ENCODE measurements at regions not wholly inside any gene's neighbourhood (a gene's known extent, or its start where the extent isn't known, plus 50 kb on each side); places are given as distances from the start of the nearest gene placed in this dataset.
"Not testable (repeated sequence)": the region's sequence is repeated elsewhere in the genome, so short reads cannot be mapped to it uniquely, and the experiment has no call there.

- Histone ChIP-seq H3K27me3 (ENCODE audit: control insufficient read depth, insufficient read depth, low read length) (no peaks in the 10 kb centered on the region), H3K4me1 (ENCODE audit: control insufficient read depth, insufficient read depth, low read length) (peaks cover 15% of the 10 kb centered on the region), H3K4me3 (ENCODE audit: low read length) (no peak overlapping the region), H3K36me3 (ENCODE audit: control insufficient read depth, insufficient read depth, low read length) (no peaks in the 10 kb centered on the region), H3K9ac (ENCODE audit: low read length) (no peak overlapping the region), H3K27ac (ENCODE audit: low read depth, low read length) (no peak overlapping the region)
Measured at GRCh38 chr14:83975435-83975834, 1554.5 kb upstream of the FLRT2 start.

DNA sequence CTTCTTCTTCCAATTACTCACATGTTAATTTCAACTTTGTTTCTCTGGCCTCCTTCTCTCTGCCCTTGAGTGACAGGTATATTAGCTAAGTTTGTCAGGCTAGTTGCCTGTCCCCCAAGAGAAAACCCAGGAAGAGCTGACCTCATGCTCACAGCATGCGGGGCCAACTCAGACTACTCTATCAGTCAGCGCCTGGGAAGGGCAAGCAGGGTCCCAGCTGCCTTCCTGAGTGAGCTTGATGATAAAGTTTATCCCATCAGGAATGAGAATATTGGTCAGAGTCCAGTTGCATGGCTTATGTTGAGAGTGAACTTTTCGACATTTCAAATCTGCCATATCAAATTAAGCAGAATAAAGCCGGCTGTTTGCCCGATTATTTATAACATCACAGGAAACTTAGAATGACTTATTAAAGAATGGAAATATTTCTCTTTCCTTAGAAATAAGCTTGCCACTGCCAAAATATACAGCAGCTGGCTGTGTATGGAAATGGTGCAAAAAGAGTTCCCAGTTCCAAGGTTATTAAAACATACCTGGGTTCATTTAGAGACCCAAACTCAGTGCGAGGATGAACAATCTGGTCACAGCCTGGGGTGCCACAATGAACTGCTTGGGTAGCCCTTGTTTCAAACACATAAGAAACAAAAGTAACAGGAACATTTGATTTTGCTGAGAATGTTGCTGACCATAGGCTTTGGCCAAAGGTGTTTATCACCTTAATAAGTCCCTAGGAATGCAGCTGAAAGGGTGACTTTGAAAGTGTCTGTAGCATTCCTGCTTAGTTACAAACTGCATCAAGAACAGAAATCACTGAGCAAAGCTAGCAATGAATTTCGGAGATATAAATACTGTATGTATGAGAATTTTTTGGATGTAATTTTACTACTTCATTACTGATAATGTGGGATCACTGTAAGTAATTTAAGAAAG is 1553.8 kb upstream of the FLRT2 start:
- H3K27me3 ChIP-seq (ENCODE audit: control insufficient read depth, insufficient read depth, low read length), result no peaks in the 10 kb centered on the region
- H3K9ac ChIP-seq (ENCODE audit: low read length), result no peak overlapping the region
- peaks cover 15% of the 10 kb centered on the region for H3K4me1 ChIP-seq (ENCODE audit: control insufficient read depth, insufficient read depth, low read length)
- H3K4me3 ChIP-seq (ENCODE audit: low read length), result no peak overlapping the region
- no peaks in the 10 kb centered on the region for H3K36me3 ChIP-seq (ENCODE audit: control insufficient read depth, insufficient read depth, low read length)
- H3K27ac ChIP-seq (ENCODE audit: low read depth, low read length), result no peak overlapping the region

GRCh38 chr14:83977583-83977982 is 1552.4 kb upstream of the FLRT2 start:
- Histone ChIP-seq H3K9ac (ENCODE audit: low read length) (no peak overlapping the region), H3K4me1 (ENCODE audit: control insufficient read depth, insufficient read depth, low read length) (peaks cover 15% of the 10 kb centered on the region), H3K27ac (ENCODE audit: low read depth, low read length) (no peak overlapping the region), H3K27me3 (ENCODE audit: control insufficient read depth, insufficient read depth, low read length) (no peaks in the 10 kb centered on the region), H3K4me3 (ENCODE audit: low read length) (no peak overlapping the region), H3K36me3 (ENCODE audit: control insufficient read depth, insufficient read depth, low read length) (no peaks in the 10 kb centered on the region)

- not testable (repeated sequence) for H3K4me1 ChIP-seq (ENCODE audit: control insufficient read depth, insufficient read depth, low read length); H3K27ac ChIP-seq (ENCODE audit: low read depth, low read length)
Measured at GRCh38 chr14:83981676-83982258, 1548.2 kb upstream of the FLRT2 start.

GRCh38 chr14:83988275-83988674 is 1541.7 kb upstream of the FLRT2 start:
- Histone ChIP-seq H3K27ac (ENCODE audit: low read depth, low read length) (no peak overlapping the region), H3K27me3 (ENCODE audit: control insufficient read depth, insufficient read depth, low read length) (no peaks in the 10 kb centered on the region), H3K36me3 (ENCODE audit: control insufficient read depth, insufficient read depth, low read length) (no peaks in the 10 kb centered on the region), H3K4me1 (ENCODE audit: control insufficient read depth, insufficient read depth, low read length) (no peaks in the 10 kb centered on the region), H3K4me3 (ENCODE audit: low read length) (no peak overlapping the region), H3K9ac (ENCODE audit: low read length) (no peak overlapping the region)

More at GRCh38 chr14:83981676-83982258, 1548.2 kb upstream of the FLRT2 start:
- not testable (repeated sequence) for H3K27me3 ChIP-seq (ENCODE audit: control insufficient read depth, insufficient read depth, low read length); H3K4me3 ChIP-seq (ENCODE audit: low read length); H3K36me3 ChIP-seq (ENCODE audit: control insufficient read depth, insufficient read depth, low read length); H3K9ac ChIP-seq (ENCODE audit: low read length)

- no peaks in the 10 kb centered on the region for H3K4me1 ChIP-seq (ENCODE audit: control insufficient read depth, insufficient read depth, low read length)
- H3K36me3 ChIP-seq (ENCODE audit: control insufficient read depth, insufficient read depth, low read length), result no peaks in the 10 kb centered on the region
- no peaks in the 10 kb centered on the region for H3K27me3 ChIP-seq (ENCODE audit: control insufficient read depth, insufficient read depth, low read length)
- no peak overlapping the region for H3K27ac ChIP-seq (ENCODE audit: low read depth, low read length)
- H3K4me3 ChIP-seq (ENCODE audit: low read length), result no peak overlapping the region
- H3K9ac ChIP-seq (ENCODE audit: low read length), result no peak overlapping the region
Measured at GRCh38 chr14:83991666-83992065, 1538.3 kb upstream of the FLRT2 start.

DNA sequence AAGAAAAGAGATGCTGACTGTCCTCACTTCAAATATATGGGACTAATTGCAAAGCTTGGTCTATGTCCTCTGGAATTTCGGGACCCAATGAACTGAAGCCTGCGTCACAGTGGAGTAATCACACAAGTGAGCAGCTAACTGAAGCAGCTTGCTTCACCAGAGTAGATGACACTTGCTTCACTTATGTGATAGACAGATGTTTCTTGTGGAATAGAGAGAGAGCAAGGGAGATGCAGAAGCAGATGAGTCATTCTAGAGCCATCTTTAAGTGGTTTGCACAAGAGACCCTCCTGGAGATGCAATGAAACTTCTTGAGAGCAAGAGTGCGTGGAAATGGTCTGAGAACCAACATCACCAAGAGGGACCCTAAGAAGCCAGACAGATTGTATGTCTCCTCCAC is 1537.1 kb upstream of the FLRT2 start:
- no peak overlapping the region for H3K4me3 ChIP-seq (ENCODE audit: low read length)
- H3K9ac ChIP-seq (ENCODE audit: low read length), result no peak overlapping the region
- no peaks in the 10 kb centered on the region for H3K4me1 ChIP-seq (ENCODE audit: control insufficient read depth, insufficient read depth, low read length)
- no peaks in the 10 kb centered on the region for H3K27me3 ChIP-seq (ENCODE audit: control insufficient read depth, insufficient read depth, low read length)
- H3K27ac ChIP-seq (ENCODE audit: low read depth, low read length), result no peak overlapping the region
- no peaks in the 10 kb centered on the region for H3K36me3 ChIP-seq (ENCODE audit: control insufficient read depth, insufficient read depth, low read length)

DNA sequence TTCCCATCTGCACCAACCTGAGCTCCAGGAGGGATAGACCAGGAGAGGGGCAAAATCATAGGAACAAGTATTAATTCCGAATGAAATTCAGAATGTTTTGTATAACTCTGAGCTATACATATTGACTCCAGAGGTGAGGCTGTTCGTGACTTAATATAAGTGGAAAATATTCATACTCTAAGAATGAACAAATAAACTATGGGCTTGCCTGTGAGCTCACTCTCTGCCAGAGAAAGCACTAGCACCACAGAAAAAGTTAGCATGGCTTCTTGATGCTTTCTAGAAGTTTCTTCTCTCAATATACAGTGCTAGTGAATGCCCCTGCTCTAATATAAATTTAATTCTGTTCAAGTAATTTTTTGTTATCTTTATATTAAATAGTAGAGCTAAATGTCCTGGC is 1536.4 kb upstream of the FLRT2 start:
- H3K9ac ChIP-seq (ENCODE audit: low read length), result no peak overlapping the region
- no peaks in the 10 kb centered on the region for H3K27me3 ChIP-seq (ENCODE audit: control insufficient read depth, insufficient read depth, low read length)
- no peak overlapping the region for H3K27ac ChIP-seq (ENCODE audit: low read depth, low read length)
- H3K4me3 ChIP-seq (ENCODE audit: low read length), result no peak overlapping the region
- H3K4me1 ChIP-seq (ENCODE audit: control insufficient read depth, insufficient read depth, low read length), result no peaks in the 10 kb centered on the region
- no peaks in the 10 kb centered on the region for H3K36me3 ChIP-seq (ENCODE audit: control insufficient read depth, insufficient read depth, low read length)

DNA sequence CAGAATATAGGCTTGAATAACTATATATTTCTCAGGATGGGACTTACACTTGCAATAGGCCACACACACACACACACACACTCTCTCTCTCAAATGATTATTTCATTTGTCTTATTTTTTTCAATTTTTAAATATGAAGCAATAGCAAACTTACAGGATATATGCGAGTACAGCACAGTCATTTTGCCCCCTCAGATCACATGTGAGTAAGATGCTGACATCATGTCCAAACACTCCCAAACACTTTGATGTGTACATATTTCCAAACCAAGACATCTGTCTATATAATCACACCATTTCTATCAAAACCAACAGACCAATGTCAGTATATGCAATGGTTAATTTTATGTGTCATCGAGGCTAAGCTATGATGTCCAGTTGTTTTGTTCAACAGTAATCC is 1535.9 kb upstream of the FLRT2 start:
- Histone ChIP-seq H3K27ac (ENCODE audit: low read depth, low read length) (no peak overlapping the region), H3K9ac (ENCODE audit: low read length) (no peak overlapping the region), H3K27me3 (ENCODE audit: control insufficient read depth, insufficient read depth, low read length) (no peaks in the 10 kb centered on the region), H3K36me3 (ENCODE audit: control insufficient read depth, insufficient read depth, low read length) (no peaks in the 10 kb centered on the region), H3K4me3 (ENCODE audit: low read length) (no peak overlapping the region), H3K4me1 (ENCODE audit: control insufficient read depth, insufficient read depth, low read length) (no peaks in the 10 kb centered on the region)

- no peaks in the 10 kb centered on the region for H3K36me3 ChIP-seq (ENCODE audit: control insufficient read depth, insufficient read depth, low read length)
- H3K4me1 ChIP-seq (ENCODE audit: control insufficient read depth, insufficient read depth, low read length), result no peaks in the 10 kb centered on the region
- H3K27me3 ChIP-seq (ENCODE audit: control insufficient read depth, insufficient read depth, low read length), result no peaks in the 10 kb centered on the region
- H3K9ac ChIP-seq (ENCODE audit: low read length), result no peak overlapping the region
- H3K27ac ChIP-seq (ENCODE audit: low read depth, low read length), result no peak overlapping the region
- H3K4me3 ChIP-seq (ENCODE audit: low read length), result no peak overlapping the region
Measured at GRCh38 chr14:84001023-84001422, 1528.9 kb upstream of the FLRT2 start.

DNA sequence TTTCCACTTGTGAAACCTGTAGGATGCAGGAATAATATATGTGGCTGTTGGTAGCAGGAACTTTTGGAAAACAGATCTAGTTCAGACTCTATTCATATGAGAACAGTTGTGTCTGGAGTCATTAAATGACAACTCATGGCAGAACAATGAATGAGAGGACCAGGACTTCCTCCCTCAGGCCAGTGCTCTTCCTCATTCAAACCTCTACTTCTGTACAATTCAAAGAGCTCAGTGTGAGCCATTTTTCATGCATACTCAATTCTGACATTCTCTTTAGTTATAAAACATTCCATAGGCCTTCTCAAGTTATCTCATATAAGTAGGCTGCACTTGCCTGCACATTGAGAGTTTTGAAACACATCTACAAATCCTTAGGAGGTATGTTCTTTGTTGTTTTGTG is 1526.6 kb upstream of the FLRT2 start:
- Histone ChIP-seq H3K27me3 (ENCODE audit: control insufficient read depth, insufficient read depth, low read length) (no peaks in the 10 kb centered on the region), H3K36me3 (ENCODE audit: control insufficient read depth, insufficient read depth, low read length) (no peaks in the 10 kb centered on the region), H3K9ac (ENCODE audit: low read length) (no peak overlapping the region), H3K4me1 (ENCODE audit: control insufficient read depth, insufficient read depth, low read length) (no peaks in the 10 kb centered on the region), H3K27ac (ENCODE audit: low read depth, low read length) (no peak overlapping the region), H3K4me3 (ENCODE audit: low read length) (no peak overlapping the region)

- H3K9ac ChIP-seq (ENCODE audit: low read length), result no peak overlapping the region
- no peak overlapping the region for H3K27ac ChIP-seq (ENCODE audit: low read depth, low read length)
Measured at GRCh38 chr14:84006643-84007155, 1523.2 kb upstream of the FLRT2 start.

More at GRCh38 chr14:84006643-84007155, 1523.2 kb upstream of the FLRT2 start:
- H3K27me3 ChIP-seq (ENCODE audit: control insufficient read depth, insufficient read depth, low read length), result no peaks in the 10 kb centered on the region
- no peaks in the 10 kb centered on the region for H3K36me3 ChIP-seq (ENCODE audit: control insufficient read depth, insufficient read depth, low read length)
- no peaks in the 10 kb centered on the region for H3K4me1 ChIP-seq (ENCODE audit: control insufficient read depth, insufficient read depth, low read length)
- H3K4me3 ChIP-seq (ENCODE audit: low read length), result no peak overlapping the region

Measured in rectal smooth muscle tissue (tissue), 1 donor.